ENCODE measurements at regions not wholly inside any gene's neighbourhood (a gene's known extent, or its start where the extent isn't known, plus 50 kb on each side); places are given as distances from the start of the nearest gene placed in this dataset.

GRCh38 chr11:44670794-44671193, 56.0 kb upstream of the TSPAN18 start:
- peaks cover 25% of the 10 kb centered on the region for H3K27me3 Mint-ChIP-seq (ENCODE audit: low read depth)
- no peak overlapping the region for H3K27ac Mint-ChIP-seq
- POLR2A ChIA-PET, result no interaction called here
- no peak for DNase-seq
- ATAC-seq, result no peak
- no peak overlapping the region for H3K4me3 Mint-ChIP-seq
- peaks cover 9% of the 10 kb centered on the region for H3K4me1 Mint-ChIP-seq (ENCODE audit: low read depth)
- H3K36me3 Mint-ChIP-seq (ENCODE audit: low read depth), result no peaks in the 10 kb centered on the region
- CTCF ChIA-PET, result no interaction called here
- H3K9me3 Mint-ChIP-seq (ENCODE audit: insufficient read depth), result peaks cover 9% of the 10 kb centered on the region

GRCh38 chr11:44671234-44671633, 55.5 kb upstream of the TSPAN18 start:
- ChIA-PET POLR2A (no interaction called here), CTCF (no interaction called here)
- peaks cover 9% of the 10 kb centered on the region for H3K4me1 Mint-ChIP-seq (ENCODE audit: low read depth)
- no peak for ATAC-seq
- no peak overlapping the region for H3K4me3 Mint-ChIP-seq
- H3K27ac Mint-ChIP-seq, result no peak overlapping the region
- H3K36me3 Mint-ChIP-seq (ENCODE audit: low read depth), result no peaks in the 10 kb centered on the region
- peaks cover 21% of the 10 kb centered on the region for H3K27me3 Mint-ChIP-seq (ENCODE audit: low read depth)
- no peak for DNase-seq
- H3K9me3 Mint-ChIP-seq (ENCODE audit: insufficient read depth), result peaks cover 9% of the 10 kb centered on the region

- CTCF ChIA-PET, result no interaction called here
- Mint-ChIP-seq H3K27ac (no peak overlapping the region), H3K4me3 (no peak overlapping the region), H3K36me3 (ENCODE audit: low read depth) (no peaks in the 10 kb centered on the region), H3K27me3 (ENCODE audit: low read depth) (peaks cover 16% of the 10 kb centered on the region), H3K4me1 (ENCODE audit: low read depth) (peaks cover 9% of the 10 kb centered on the region), H3K9me3 (ENCODE audit: insufficient read depth) (peaks cover 9% of the 10 kb centered on the region)
- no peak for ATAC-seq
- DNase-seq, result no peak
- POLR2A ChIA-PET, result no interaction called here
Measured at GRCh38 chr11:44673688-44674087, 53.1 kb upstream of the TSPAN18 start.

GRCh38 chr11:44674809-44675208, 52.0 kb upstream of the TSPAN18 start:
- CTCF ChIA-PET, result no interaction called here
- peaks cover 9% of the 10 kb centered on the region for H3K9me3 Mint-ChIP-seq (ENCODE audit: insufficient read depth)
- ATAC-seq, result no peak
- DNase-seq, result no peak
- peaks cover 13% of the 10 kb centered on the region for H3K4me1 Mint-ChIP-seq (ENCODE audit: low read depth)
- no peak overlapping the region for H3K27ac Mint-ChIP-seq
- H3K4me3 Mint-ChIP-seq, result no peak overlapping the region
- H3K27me3 Mint-ChIP-seq (ENCODE audit: low read depth), result peaks cover 11% of the 10 kb centered on the region
- H3K36me3 Mint-ChIP-seq (ENCODE audit: low read depth), result no peaks in the 10 kb centered on the region
- POLR2A ChIA-PET, result no interaction called here

GRCh38 chr11:44675906-44676305, 50.9 kb upstream of the TSPAN18 start:
- Mint-ChIP-seq H3K36me3 (ENCODE audit: low read depth) (no peaks in the 10 kb centered on the region), H3K27me3 (ENCODE audit: low read depth) (peaks cover 8% of the 10 kb centered on the region), H3K4me1 (ENCODE audit: low read depth) (peaks cover 24% of the 10 kb centered on the region), H3K4me3 (no peak overlapping the region), H3K27ac (no peak overlapping the region), H3K9me3 (ENCODE audit: insufficient read depth) (peaks cover 9% of the 10 kb centered on the region)
- DNase-seq (no peak), ATAC-seq (no peak)
- CTCF ChIA-PET, result interaction anchor here (1.9 kb wide), 1 partner anchor 119 kb away, joined by 4 read pairs; no protein-coding TSS in a partner anchor
- POLR2A ChIA-PET, result no interaction called here
